Adrenal gland (tissue), 9 donors: ENCODE measurements at regions not wholly inside any gene's neighbourhood (a gene's known extent, or its start where the extent isn't known, plus 50 kb on each side); places are given as distances from the start of the nearest gene placed in this dataset.

Experiments used
- DNase-seq, 7 donors: peaks; one replicate each; pipeline ENCODE4 v3.0.0-alpha.2; 2019 to 2020
- H3K27ac ChIP-seq, 5 donors: fragments of 200-600 bp; sonication (generic) in 4 of 5; 1 replicate in 3 of 5; 2 replicates in 2 of 5; pipeline versions ENCODE4 v1.5.1 to v1.8.0; 2016 to 2020; ENCODE audit warnings: mild to moderate bottlenecking in 1 of 5
- H3K27me3 ChIP-seq: fragments of 200-600 bp; 2 replicates; pipeline ENCODE4 v1.8.0; 2021
- H3K36me3 ChIP-seq, 2 donors: fragments of 200-600 bp; replicated peaks in 1 of 2; 1 replicate in 1 of 2; 2 replicates in 1 of 2; pipeline versions ENCODE4 v1.5.1 to v1.8.0; 2018 to 2022
- H3K4me1 ChIP-seq, 2 donors: fragments of 200-600 bp; replicated peaks in 1 of 2; 1 replicate in 1 of 2; 2 replicates in 1 of 2; pipeline versions ENCODE4 v1.5.1 to v1.8.0; 2018 to 2021
- H3K4me3 ChIP-seq, 4 donors: fragments of 200-600 bp; sonication (generic) in 3 of 4; one replicate each; pipeline ENCODE4 v1.5.1; 2016 to 2018
- H3K9me3 ChIP-seq, 3 donors: fragments of 200-600 bp; sonication (generic) in 1 of 3; replicated peaks in 1 of 3; 1 replicate in 2 of 3; 2 replicates in 1 of 3; pipeline versions ENCODE4 v1.5.1 to v1.8.0; 2016 to 2021
- POLR2A ChIP-seq, 2 donors: fragments of 450-650 bp; IDR thresholded peaks; one replicate each; pipeline ENCODE4 v1.6.1; 2017; ENCODE audit warnings: antibody characterized with exemption in 2 of 2, mild to moderate bottlenecking in 2 of 2, moderate library complexity in 1 of 2
- WGBS, 4 donors: extraction: QIAGEN DNeasy Blood & Tissue Kit in 2 of 4; methylation state at CpG; one replicate each; pipeline versions ENCODE4 v1.1.5 to v1.1.7; 2013 to 2017; 5-methylcytosine and 5-hydroxymethylcytosine counted together
- intact Hi-C, 2 donors: fragments of 100-400 bp; cut with DNase I; formaldehyde crosslinking; loops; one replicate each; pipeline versions ENCODE4 v1.14.1 to v1.15.0; 2022 to 2023
- TF ChIP-seq, protein P1 (sequence below), 6 experiments: fragments of 450-650 bp in 4 of 6; fragments of 200-600 bp in 2 of 6; sonication (generic) in 1 of 6; IDR thresholded peaks; 1 replicate in 5 of 6; 2 replicates in 1 of 6; pipeline versions ENCODE4 v1.5.1 to v1.8.0; 2016 to 2021; ENCODE audit warnings: antibody characterized with exemption in 6 of 6, mild to moderate bottlenecking in 2 of 6, moderate library complexity in 1 of 6
- donor health status: healthy with polysubstance abuse.
- donor health status: Bipolar disorder and iron deficiency.
- donor health status: DM: yes; HTN: yes; CAD: no.
- donor health status: DM: no; HTN: no; CAD: no.
- donor health status: DM: no; HTN: no; CAD: no.

DNA sequence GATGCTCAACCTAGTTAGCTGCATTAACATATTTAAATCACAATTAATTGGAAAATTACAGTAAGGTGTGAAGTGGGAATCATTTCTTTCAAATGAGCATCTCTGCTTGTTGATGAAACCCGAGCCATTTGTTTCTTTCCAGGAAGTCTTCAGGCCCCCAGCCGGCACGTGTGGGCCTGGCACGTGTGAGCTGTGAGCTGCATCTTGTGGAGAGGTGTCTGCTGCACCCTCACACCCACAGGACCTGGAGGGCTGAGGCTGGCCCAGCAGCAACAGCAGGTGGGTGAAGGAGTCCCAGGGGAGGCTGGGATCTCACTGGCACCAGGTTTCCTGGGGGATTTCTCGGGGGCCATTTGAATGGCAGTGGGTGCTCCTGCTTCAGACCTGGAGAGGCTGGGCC lies 372.5 kb upstream of the MKI67 start:
- Histone ChIP-seq H3K4me1 (no peaks in the 10 kb centered on the region), H3K4me3 (no peak overlapping the region), H3K36me3 (no peaks in the 10 kb centered on the region), H3K27me3 (no peaks in the 10 kb centered on the region), H3K27ac (no peak overlapping the region), H3K9me3 (no peaks in the 10 kb centered on the region)
- intact Hi-C loops = no loop called here
- DNase-seq = no peak
- WGBS, 4 donors = 64 to 76% (median 66%) methylated on average over 4 to 5 of the region's 5 CpGs
- TF ChIP-seq, protein P1, sequence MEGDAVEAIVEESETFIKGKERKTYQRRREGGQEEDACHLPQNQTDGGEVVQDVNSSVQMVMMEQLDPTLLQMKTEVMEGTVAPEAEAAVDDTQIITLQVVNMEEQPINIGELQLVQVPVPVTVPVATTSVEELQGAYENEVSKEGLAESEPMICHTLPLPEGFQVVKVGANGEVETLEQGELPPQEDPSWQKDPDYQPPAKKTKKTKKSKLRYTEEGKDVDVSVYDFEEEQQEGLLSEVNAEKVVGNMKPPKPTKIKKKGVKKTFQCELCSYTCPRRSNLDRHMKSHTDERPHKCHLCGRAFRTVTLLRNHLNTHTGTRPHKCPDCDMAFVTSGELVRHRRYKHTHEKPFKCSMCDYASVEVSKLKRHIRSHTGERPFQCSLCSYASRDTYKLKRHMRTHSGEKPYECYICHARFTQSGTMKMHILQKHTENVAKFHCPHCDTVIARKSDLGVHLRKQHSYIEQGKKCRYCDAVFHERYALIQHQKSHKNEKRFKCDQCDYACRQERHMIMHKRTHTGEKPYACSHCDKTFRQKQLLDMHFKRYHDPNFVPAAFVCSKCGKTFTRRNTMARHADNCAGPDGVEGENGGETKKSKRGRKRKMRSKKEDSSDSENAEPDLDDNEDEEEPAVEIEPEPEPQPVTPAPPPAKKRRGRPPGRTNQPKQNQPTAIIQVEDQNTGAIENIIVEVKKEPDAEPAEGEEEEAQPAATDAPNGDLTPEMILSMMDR (IDR thresholded peaks at IDR 0.05) = no peak
- no peak for TF ChIP-seq POLR2A (IDR thresholded peaks at IDR 0.05)

DNA sequence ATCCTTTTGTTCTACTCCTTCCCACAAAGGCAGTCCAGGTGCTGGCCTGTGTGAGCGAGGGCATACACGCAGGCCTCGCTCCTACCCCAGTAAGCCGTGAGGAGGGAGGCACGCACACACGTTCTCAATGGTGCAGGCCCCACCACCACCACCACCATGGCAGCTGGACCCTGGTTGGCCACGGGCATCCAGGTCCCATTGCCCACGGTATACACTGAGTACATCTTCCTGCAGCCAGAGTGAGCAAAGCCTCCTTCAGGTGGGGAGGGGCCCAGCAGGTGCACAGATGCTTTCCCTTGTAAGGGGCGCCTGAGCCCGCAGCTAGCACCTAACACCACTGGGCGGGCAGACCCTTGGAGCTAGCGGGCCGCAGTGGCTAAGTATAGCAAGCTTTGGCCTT lies 373.3 kb upstream of the MKI67 start:
- Histone ChIP-seq H3K36me3 (no peaks in the 10 kb centered on the region), H3K9me3 (no peaks in the 10 kb centered on the region), H3K4me1 (no peaks in the 10 kb centered on the region), H3K27ac (no peak overlapping the region), H3K27me3 (no peaks in the 10 kb centered on the region), H3K4me3 (no peak overlapping the region)
- WGBS, 4 donors = 82 to 91% (median 88%) methylated on average over 5 to 13 of the region's 13 CpGs
- intact Hi-C loops = no loop called here
- no peak for DNase-seq
- TF ChIP-seq POLR2A (IDR thresholded peaks at IDR 0.05) = no peak

DNA sequence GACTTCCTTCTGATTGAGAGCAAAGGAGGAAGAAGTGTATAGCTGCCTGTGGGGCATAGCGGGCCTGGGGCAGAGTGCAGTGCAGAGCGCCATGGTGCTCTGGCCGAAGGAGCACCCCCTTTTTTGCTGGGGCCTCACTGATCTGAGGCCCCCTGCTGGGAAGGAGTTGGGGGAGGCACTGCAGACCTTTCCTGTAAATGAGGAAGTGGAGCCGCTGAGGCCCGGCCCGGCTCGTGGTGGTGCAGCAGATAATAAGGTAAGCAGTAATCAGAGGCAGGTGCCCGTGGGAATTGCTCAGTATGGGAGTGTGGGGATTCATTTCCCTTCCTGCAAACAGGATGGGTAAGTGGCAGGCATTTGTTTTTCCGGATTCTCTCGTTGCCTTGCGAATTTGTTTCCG lies 373.7 kb upstream of the MKI67 start:
- H3K4me1 ChIP-seq = no peaks in the 10 kb centered on the region
- H3K4me3 ChIP-seq = no peak overlapping the region
- H3K36me3 ChIP-seq = no peaks in the 10 kb centered on the region
- 77 to 85% (median 82%) methylated on average over 12 of the region's 12 CpGs for WGBS, 4 donors
- no peak for DNase-seq
- no peaks in the 10 kb centered on the region for H3K27me3 ChIP-seq
- no peak for TF ChIP-seq POLR2A (IDR thresholded peaks at IDR 0.05)
- TF ChIP-seq, protein P1 (IDR thresholded peaks at IDR 0.05) = no peak
- H3K27ac ChIP-seq = no peak overlapping the region
- intact Hi-C loops = no loop called here
- H3K9me3 ChIP-seq = no peaks in the 10 kb centered on the region

DNA sequence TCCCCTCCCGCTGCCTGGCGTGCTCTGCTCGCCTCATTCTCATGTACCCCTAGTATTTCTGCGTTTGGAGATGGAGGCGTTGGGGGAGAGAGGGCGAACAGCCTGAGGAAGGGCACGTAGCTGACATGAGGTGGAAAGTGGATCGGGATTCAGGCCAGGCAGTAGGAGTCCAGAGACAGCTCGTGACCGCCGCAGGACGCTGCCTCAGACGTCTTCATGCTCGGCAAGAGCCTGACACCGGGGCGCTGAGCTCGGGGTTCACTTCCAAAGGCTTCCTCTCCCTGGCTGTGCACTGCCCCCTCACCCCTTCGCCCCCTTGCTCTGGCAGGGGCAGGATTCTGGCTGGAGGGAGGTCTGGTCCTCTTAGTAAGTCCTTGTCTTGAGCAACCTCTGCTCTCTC lies 374.4 kb upstream of the MKI67 start:
- 85 to 90% (median 88%) methylated on average over 15 to 18 of the region's 18 CpGs for WGBS, 4 donors
- TF ChIP-seq POLR2A (IDR thresholded peaks at IDR 0.05) = no peak
- TF ChIP-seq, protein P1 (IDR thresholded peaks at IDR 0.05) = no peak

DNA sequence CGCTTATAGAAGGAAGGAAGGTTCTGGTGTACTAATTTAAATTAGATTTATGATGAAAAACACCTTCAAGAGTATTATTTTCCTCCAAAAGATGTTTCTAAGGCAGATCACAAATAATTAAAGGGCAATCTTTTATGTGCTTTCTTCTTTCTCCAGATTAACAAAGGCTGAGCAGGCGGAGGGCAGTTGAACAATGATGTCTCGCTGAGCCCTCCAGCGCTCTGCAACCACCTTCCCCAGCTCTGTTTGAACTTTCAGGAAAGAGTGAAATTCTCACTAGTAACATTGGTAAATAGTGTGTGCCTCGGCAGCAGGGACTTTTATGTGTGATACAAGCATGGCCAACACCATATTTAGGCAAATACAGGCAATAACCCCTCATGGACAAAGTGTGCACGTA lies 379.1 kb upstream of the MKI67 start:
- WGBS, 4 donors = 76 to 79% (median 77%) methylated on average over 6 of the region's 6 CpGs
- H3K36me3 ChIP-seq = no peaks in the 10 kb centered on the region
- no peak overlapping the region for H3K4me3 ChIP-seq
- TF ChIP-seq, protein P1 (IDR thresholded peaks at IDR 0.05) = no peak
- TF ChIP-seq POLR2A (IDR thresholded peaks at IDR 0.05) = no peak
- intact Hi-C loops = no loop called here
- no peak overlapping the region for H3K27ac ChIP-seq
- no peaks in the 10 kb centered on the region for H3K9me3 ChIP-seq
- no peaks in the 10 kb centered on the region for H3K4me1 ChIP-seq
- H3K27me3 ChIP-seq = no peaks in the 10 kb centered on the region
- no peak for DNase-seq

More for the DNA sequence above, 374.4 kb upstream of the MKI67 start:
- H3K9me3 ChIP-seq = no peaks in the 10 kb centered on the region
- no peaks in the 10 kb centered on the region for H3K4me1 ChIP-seq
- no peaks in the 10 kb centered on the region for H3K36me3 ChIP-seq
- no peak overlapping the region for H3K4me3 ChIP-seq
- DNase-seq = no peak
- no peak overlapping the region for H3K27ac ChIP-seq
- H3K27me3 ChIP-seq = no peaks in the 10 kb centered on the region
- intact Hi-C loops = no loop called here
